Tibial nerve (tissue), 4 donors: ENCODE measurements at regions not wholly inside any gene's neighbourhood (a gene's known extent, or its start where the extent isn't known, plus 50 kb on each side); places are given as distances from the start of the nearest gene placed in this dataset.

Source experiments
- CTCF ChIP-seq, 5 experiments: fragments of 200-600 bp in 3 of 5; fragments of 450-650 bp in 2 of 5; sonication (generic) in 3 of 5; IDR thresholded peaks; one replicate each; pipeline ENCODE4 v1.5.1; 2016 to 2019; ENCODE audit warnings: antibody characterized with exemption in 5 of 5, mild to moderate bottlenecking in 3 of 5, moderate library complexity in 2 of 5
- EP300 ChIP-seq, 2 donors: sonication (generic); formaldehyde crosslinking; IDR thresholded peaks; one replicate each; pipeline ENCODE4 v1.6.1; 2017; ENCODE audit warnings: antibody characterized with exemption in 2 of 2, mild to moderate bottlenecking in 1 of 2
- POLR2A ChIP-seq, 2 donors: fragments of 450-650 bp; IDR thresholded peaks; one replicate each; pipeline ENCODE4 v1.6.1; 2017; ENCODE audit warnings: antibody characterized with exemption in 2 of 2, mild to moderate bottlenecking in 2 of 2, moderate library complexity in 2 of 2

GRCh38 chr10:128286141-128286761 lies 160.0 kb upstream of the MKI67 start:
- no peak for TF ChIP-seq EP300 (IDR thresholded peaks at IDR 0.05)
- no peak for TF ChIP-seq CTCF (IDR thresholded peaks at IDR 0.05)
- TF ChIP-seq POLR2A (IDR thresholded peaks at IDR 0.05), result no peak
